ENCODE measurements at regions not wholly inside any gene's neighbourhood (a gene's known extent, or its start where the extent isn't known, plus 50 kb on each side); places are given as distances from the start of the nearest gene placed in this dataset.
"Not testable (repeated sequence)": the region's sequence is repeated elsewhere in the genome, so short reads cannot be mapped to it uniquely, and the experiment has no call there.

GRCh38 chr9:75488719-75489110 lies 400.4 kb downstream of the OSTF1 start:
- no peak for TF ChIP-seq PAX5 (IDR thresholded peaks at IDR 0.05; ENCODE audit: insufficient read depth, low read length, severe bottlenecking)
- TF ChIP-seq SPI1 (IDR thresholded peaks at IDR 0.05; ENCODE audit: low read depth, low read length), result no peak
- TF ChIP-seq POLR2AphosphoS5 (IDR thresholded peaks at IDR 0.05; ENCODE audit: low read depth, low read length), result no peak
- no peak for TF ChIP-seq POU2F2 (IDR thresholded peaks at IDR 0.05; ENCODE audit: low read depth, low read length)
- TF ChIP-seq POLR2A (IDR thresholded peaks at IDR 0.05; ENCODE audit: low read depth, low read length), result no peak
- TF ChIP-seq TAF1 (IDR thresholded peaks at IDR 0.05; ENCODE audit: low read depth, low read length), result no peak
- no peak for DNase-seq (ENCODE audit: insufficient read length, low spot score)
- FAIRE-seq, result no peak

GRCh38 chr9:75490326-75490725 lies 400.1 kb upstream of the PCSK5 start:
- TF ChIP-seq SPI1 (IDR thresholded peaks at IDR 0.05; ENCODE audit: low read depth, low read length) (no peak), POU2F2 (IDR thresholded peaks at IDR 0.05; ENCODE audit: low read depth, low read length) (no peak)
- no peak for FAIRE-seq
- no peak for DNase-seq (ENCODE audit: insufficient read length, low spot score)

DNA sequence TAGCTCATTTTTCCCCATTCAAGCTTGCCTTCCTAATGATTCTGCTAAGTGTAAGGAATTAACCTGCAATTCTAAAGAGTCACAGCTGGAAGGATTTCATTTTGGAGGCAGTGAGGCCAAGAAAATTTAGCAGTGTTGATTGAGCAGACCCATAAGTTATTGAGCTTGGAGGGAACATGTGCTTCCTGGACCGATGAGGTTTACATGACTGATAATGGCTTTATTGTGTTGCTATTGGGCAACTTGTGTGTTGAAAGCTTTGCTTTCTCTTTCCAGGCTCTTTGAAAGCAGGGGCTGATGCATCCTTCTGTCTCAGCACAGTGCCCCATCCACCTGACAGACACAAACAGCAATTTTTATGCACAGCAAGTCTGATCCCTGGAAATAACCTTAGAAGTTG lies 398.9 kb upstream of the PCSK5 start:
- DNase-seq (ENCODE audit: insufficient read length, low spot score) (no peak), FAIRE-seq (no peak)
- TF ChIP-seq SPI1 (IDR thresholded peaks at IDR 0.05; ENCODE audit: low read depth, low read length), result no peak
- no peak for TF ChIP-seq TAF1 (IDR thresholded peaks at IDR 0.05; ENCODE audit: low read depth, low read length)
- TF ChIP-seq POLR2A (IDR thresholded peaks at IDR 0.05; ENCODE audit: low read depth, low read length), result no peak
- TF ChIP-seq PAX5 (IDR thresholded peaks at IDR 0.05; ENCODE audit: insufficient read depth, low read length, severe bottlenecking), result no peak
- TF ChIP-seq POLR2AphosphoS5 (IDR thresholded peaks at IDR 0.05; ENCODE audit: low read depth, low read length), result no peak
- TF ChIP-seq POU2F2 (IDR thresholded peaks at IDR 0.05; ENCODE audit: low read depth, low read length), result no peak

DNA sequence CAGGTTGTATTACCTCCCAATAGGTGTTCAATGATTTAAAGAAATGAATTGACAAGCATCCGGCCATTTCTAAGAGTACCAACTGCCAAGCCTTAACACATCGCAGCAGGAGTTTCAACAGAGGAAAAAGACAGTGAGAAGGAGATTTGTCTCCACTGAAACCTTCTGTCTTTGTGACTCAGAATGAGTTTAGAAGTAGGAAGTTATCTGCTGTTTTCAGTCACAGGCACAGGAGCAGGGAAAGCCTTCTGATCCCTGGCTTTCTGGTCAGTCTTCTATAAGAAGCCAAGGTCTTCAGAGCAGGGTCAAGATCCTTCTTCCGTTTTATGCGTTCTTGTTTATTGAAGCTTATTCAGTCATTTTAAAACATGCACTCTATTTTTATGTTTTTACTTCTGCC lies 390.7 kb upstream of the PCSK5 start:
- DNase-seq (ENCODE audit: insufficient read length, low spot score) (no peak), FAIRE-seq (no peak)
- TF ChIP-seq TAF1 (IDR thresholded peaks at IDR 0.05; ENCODE audit: low read depth, low read length) (no peak), POU2F2 (IDR thresholded peaks at IDR 0.05; ENCODE audit: low read depth, low read length) (no peak), POLR2AphosphoS5 (IDR thresholded peaks at IDR 0.05; ENCODE audit: low read depth, low read length) (no peak), POLR2A (IDR thresholded peaks at IDR 0.05; ENCODE audit: low read depth, low read length) (no peak), PAX5 (IDR thresholded peaks at IDR 0.05; ENCODE audit: insufficient read depth, low read length, severe bottlenecking) (no peak), SPI1 (IDR thresholded peaks at IDR 0.05; ENCODE audit: low read depth, low read length) (no peak)

DNA sequence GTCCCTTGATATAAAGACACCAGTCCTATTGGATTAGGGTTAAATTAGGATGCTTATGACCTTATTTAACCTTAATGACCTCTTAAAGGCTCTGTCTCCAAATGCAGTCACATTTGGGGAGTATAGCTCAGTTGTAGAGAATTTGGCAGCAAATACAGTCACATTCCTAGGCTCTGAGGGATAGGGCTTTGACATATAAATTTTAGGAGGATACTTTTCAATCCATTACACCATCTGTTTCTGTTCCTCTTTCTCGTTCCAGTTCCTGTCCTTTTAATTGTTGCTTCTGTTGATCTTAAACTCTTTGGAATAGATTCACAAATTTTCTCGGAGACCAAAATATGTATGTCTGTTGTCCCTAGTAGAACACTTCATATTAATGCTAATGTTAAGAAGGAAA lies 390.0 kb upstream of the PCSK5 start:
- DNase-seq (ENCODE audit: insufficient read length, low spot score) (no peak), FAIRE-seq (no peak)
- TF ChIP-seq POLR2AphosphoS5 (IDR thresholded peaks at IDR 0.05; ENCODE audit: low read depth, low read length), result no peak
- no peak for TF ChIP-seq TAF1 (IDR thresholded peaks at IDR 0.05; ENCODE audit: low read depth, low read length)
- TF ChIP-seq POLR2A (IDR thresholded peaks at IDR 0.05; ENCODE audit: low read depth, low read length), result no peak
- TF ChIP-seq POU2F2 (IDR thresholded peaks at IDR 0.05; ENCODE audit: low read depth, low read length), result no peak
- TF ChIP-seq PAX5 (IDR thresholded peaks at IDR 0.05; ENCODE audit: insufficient read depth, low read length, severe bottlenecking), result no peak

GRCh38 chr9:75500940-75501339 lies 389.5 kb upstream of the PCSK5 start:
- not testable (repeated sequence) for DNase-seq (ENCODE audit: insufficient read length, low spot score); FAIRE-seq

DNA sequence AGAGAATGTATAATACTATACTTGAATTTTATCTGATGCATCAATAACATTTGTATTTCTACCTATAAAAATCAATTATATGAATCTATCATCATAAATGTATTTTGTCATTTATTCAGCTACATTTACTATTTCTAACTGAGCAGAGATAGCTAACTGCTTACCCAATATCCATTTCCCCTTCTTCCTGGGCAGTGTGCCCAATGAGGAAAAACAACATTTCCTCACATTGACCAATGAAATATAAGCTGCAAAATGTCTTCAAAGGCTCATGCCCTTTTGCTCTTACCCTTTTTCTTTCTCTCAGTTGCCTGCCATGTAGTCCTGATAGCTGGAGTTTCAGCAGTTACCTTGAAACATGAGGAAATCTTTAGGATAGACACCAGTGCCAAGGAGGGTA lies 385.8 kb upstream of the PCSK5 start:
- TF ChIP-seq SPI1 (IDR thresholded peaks at IDR 0.05; ENCODE audit: low read depth, low read length) (no peak), POLR2AphosphoS5 (IDR thresholded peaks at IDR 0.05; ENCODE audit: low read depth, low read length) (no peak), POU2F2 (IDR thresholded peaks at IDR 0.05; ENCODE audit: low read depth, low read length) (no peak), POLR2A (IDR thresholded peaks at IDR 0.05; ENCODE audit: low read depth, low read length) (no peak), TAF1 (IDR thresholded peaks at IDR 0.05; ENCODE audit: low read depth, low read length) (no peak), PAX5 (IDR thresholded peaks at IDR 0.05; ENCODE audit: insufficient read depth, low read length, severe bottlenecking) (no peak)
- FAIRE-seq (no peak), DNase-seq (ENCODE audit: insufficient read length, low spot score) (no peak)

GRCh38 chr9:75505654-75506053 lies 384.8 kb upstream of the PCSK5 start:
- FAIRE-seq (no peak), DNase-seq (ENCODE audit: insufficient read length, low spot score) (no peak)
- no peak for TF ChIP-seq SPI1 (IDR thresholded peaks at IDR 0.05; ENCODE audit: low read depth, low read length)
- no peak for TF ChIP-seq PAX5 (IDR thresholded peaks at IDR 0.05; ENCODE audit: insufficient read depth, low read length, severe bottlenecking)
- TF ChIP-seq TAF1 (IDR thresholded peaks at IDR 0.05; ENCODE audit: low read depth, low read length), result no peak
- no peak for TF ChIP-seq POLR2AphosphoS5 (IDR thresholded peaks at IDR 0.05; ENCODE audit: low read depth, low read length)
- TF ChIP-seq POU2F2 (IDR thresholded peaks at IDR 0.05; ENCODE audit: low read depth, low read length), result no peak
- TF ChIP-seq POLR2A (IDR thresholded peaks at IDR 0.05; ENCODE audit: low read depth, low read length), result no peak

DNA sequence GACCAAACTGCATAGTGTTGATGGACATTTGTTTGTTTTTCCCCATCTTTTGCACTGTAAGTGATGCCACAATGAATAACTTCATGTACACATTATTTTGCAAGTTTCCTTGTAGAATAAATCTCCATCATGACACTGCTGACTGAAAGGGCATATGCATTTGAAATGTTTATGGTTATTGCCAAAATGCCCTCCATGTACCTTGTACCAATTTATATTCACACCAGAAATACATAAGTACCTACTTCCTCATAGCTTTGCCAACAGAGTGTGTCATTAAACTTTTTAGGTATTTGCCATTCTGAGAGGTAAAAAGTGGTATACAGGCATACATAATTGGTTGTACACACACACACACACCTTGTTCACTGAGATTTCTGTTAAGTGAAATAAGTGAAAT lies 361.0 kb upstream of the PCSK5 start:
- FAIRE-seq (no peak), DNase-seq (ENCODE audit: insufficient read length, low spot score) (no peak)
- no peak for TF ChIP-seq POLR2AphosphoS5 (IDR thresholded peaks at IDR 0.05; ENCODE audit: low read depth, low read length)
- no peak for TF ChIP-seq POU2F2 (IDR thresholded peaks at IDR 0.05; ENCODE audit: low read depth, low read length)
- no peak for TF ChIP-seq SPI1 (IDR thresholded peaks at IDR 0.05; ENCODE audit: low read depth, low read length)
- TF ChIP-seq POLR2A (IDR thresholded peaks at IDR 0.05; ENCODE audit: low read depth, low read length), result no peak
- no peak for TF ChIP-seq PAX5 (IDR thresholded peaks at IDR 0.05; ENCODE audit: insufficient read depth, low read length, severe bottlenecking)
- TF ChIP-seq TAF1 (IDR thresholded peaks at IDR 0.05; ENCODE audit: low read depth, low read length), result no peak

DNA sequence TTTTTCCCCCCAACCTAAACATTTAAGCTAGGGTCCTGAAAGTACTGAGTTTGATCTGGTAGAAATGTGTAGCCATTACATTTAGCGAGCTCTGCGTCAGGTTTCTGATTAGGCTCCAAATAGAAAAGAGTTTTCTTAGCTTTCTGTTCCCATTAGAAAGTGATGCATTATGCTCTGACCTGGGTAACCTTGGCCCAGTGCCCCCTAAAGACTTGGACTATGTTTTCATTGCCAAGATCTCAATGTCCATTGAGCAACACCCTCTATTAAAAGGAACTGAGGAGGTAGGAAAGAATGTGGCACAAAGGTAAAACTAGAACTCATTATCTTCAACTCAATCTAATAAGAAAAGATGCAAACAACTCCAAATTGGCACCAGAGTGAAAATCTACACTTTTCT lies 358.9 kb upstream of the PCSK5 start:
- TF ChIP-seq POLR2A (IDR thresholded peaks at IDR 0.05; ENCODE audit: low read depth, low read length) (no peak), POU2F2 (IDR thresholded peaks at IDR 0.05; ENCODE audit: low read depth, low read length) (no peak), POLR2AphosphoS5 (IDR thresholded peaks at IDR 0.05; ENCODE audit: low read depth, low read length) (no peak)
- DNase-seq (ENCODE audit: insufficient read length, low spot score) (no peak), FAIRE-seq (no peak)

Data from GM12891 (cell line).